Mammary epithelial cell (primary cell): ENCODE measurements at regions not wholly inside any gene's neighbourhood (a gene's known extent, or its start where the extent isn't known, plus 50 kb on each side); places are given as distances from the start of the nearest gene placed in this dataset.
"Not testable (repeated sequence)": the region's sequence is repeated elsewhere in the genome, so short reads cannot be mapped to it uniquely, and the experiment has no call there.

Experiments used
- CTCF ChIP-seq, 2 donors: IDR thresholded peaks in 1 of 2; conservative IDR thresholded peaks in 1 of 2; 2 replicates each; pipeline ENCODE4 v1.5.1; 2011 to 2012; ENCODE audit warnings: inconsistent platforms in 2 of 2, low read length in 2 of 2, mild to moderate bottlenecking in 2 of 2, control low read depth in 1 of 2, low read depth in 1 of 2; ENCODE audit not compliant: insufficient read depth in 1 of 2; ENCODE audit errors: extremely low read depth in 1 of 2
- EZH2 ChIP-seq: IDR thresholded peaks from 2 replicates; pipeline ENCODE4 v1.6.1; 2012; ENCODE audit warnings: low read length, inconsistent platforms, borderline replicate concordance

- TF ChIP-seq CTCF (conservative IDR thresholded peaks at IDR 0.05 in 1 of 2, IDR thresholded peaks at IDR 0.05 in 1 of 2; ENCODE audit: extremely low read depth in 1 of 2, insufficient read depth in 1 of 2, low read depth in 1 of 2, low read length in 2 of 2); EZH2: not testable (repeated sequence)
These were observed 157.8 kb downstream of the KCNRG start for GRCh38 chr13:50173045-50173444.
